PC-3 (cell line): ENCODE measurements at regions not wholly inside any gene's neighbourhood (a gene's known extent, or its start where the extent isn't known, plus 50 kb on each side); places are given as distances from the start of the nearest gene placed in this dataset.

Experiments used
- CTCF ChIP-seq: fragments of 300-600 bp; sonication (generic); conservative IDR thresholded peaks from 2 replicates; pipeline ENCODE4 v1.5.1; 2017; ENCODE audit warnings: antibody characterized with exemption, low read depth, mild to moderate bottlenecking, low read length
- EZH2phosphoT487 ChIP-seq: fragments of 300-600 bp; sonication (generic); IDR thresholded peaks from 2 replicates; pipeline ENCODE4 v1.6.1; 2018; ENCODE audit warnings: mild to moderate bottlenecking, antibody characterized with exemption, low read length, borderline replicate concordance

- no peak for TF ChIP-seq CTCF
- no peak for TF ChIP-seq EZH2phosphoT487
Observed at GRCh38 chr5:164680216-164680615, 1174.8 kb downstream of the MAT2B start.
